Thoracic aorta (tissue), 2 donors: ENCODE measurements at regions not wholly inside any gene's neighbourhood (a gene's known extent, or its start where the extent isn't known, plus 50 kb on each side); places are given as distances from the start of the nearest gene placed in this dataset.

Experiments
- ATAC-seq: fragments of 150-250 bp; one replicate; pipeline ENCODE4 v1.8.0; 2017; ENCODE audit warnings: low read depth; ENCODE audit not compliant: insufficient number of reproducible peaks, low FRiP score
- DNase-seq: peaks from one replicate; pipeline ENCODE4 v3.0.0-alpha.2; 2020; ENCODE audit warnings: low spot score
- H3K27ac ChIP-seq, 2 donors: fragments of 200-600 bp; sonication (generic); 1 replicate in 1 of 2; 2 replicates in 1 of 2; pipeline ENCODE4 v1.5.1; 2016; ENCODE audit warnings: mild to moderate bottlenecking in 2 of 2, moderate library complexity in 2 of 2
- H3K27me3 ChIP-seq: fragments of 200-600 bp; sonication (generic); replicated peaks from 2 replicates; pipeline ENCODE4 v1.6.0; 2016; ENCODE audit warnings: mild to moderate bottlenecking; ENCODE audit not compliant: insufficient read depth
- H3K36me3 ChIP-seq: fragments of 200-600 bp; sonication (generic); one replicate; pipeline ENCODE4 v1.5.1; 2016
- H3K4me1 ChIP-seq, 2 donors: fragments of 200-600 bp; sonication (generic); 1 replicate in 1 of 2; 2 replicates in 1 of 2; pipeline versions ENCODE4 v1.5.1 to v1.6.0; 2016; ENCODE audit warnings: low read depth in 2 of 2, mild to moderate bottlenecking in 1 of 2; ENCODE audit not compliant: control insufficient read depth in 1 of 2
- H3K4me3 ChIP-seq: fragments of 200-600 bp; sonication (generic); 2 replicates; pipeline ENCODE4 v1.5.1; 2016; ENCODE audit warnings: mild to moderate bottlenecking
- H3K9me3 ChIP-seq: fragments of 200-600 bp; sonication (generic); 2 replicates; pipeline ENCODE4 v1.5.1; 2016
- TF ChIP-seq, protein P1 (sequence below): fragments of 200-600 bp; sonication (generic); IDR thresholded peaks from one replicate; pipeline ENCODE4 v1.5.1; 2019; ENCODE audit warnings: antibody characterized with exemption

- DNase-seq (no peak), ATAC-seq (no peak)
- Histone ChIP-seq H3K27me3 (no peaks in the 10 kb centered on the region), H3K36me3 (no peaks in the 10 kb centered on the region), H3K9me3 (no peaks in the 10 kb centered on the region), H3K4me1 (no peaks in the 10 kb centered on the region), H3K27ac (no peak overlapping the region), H3K4me3 (no peak overlapping the region)
- TF ChIP-seq, protein P1, sequence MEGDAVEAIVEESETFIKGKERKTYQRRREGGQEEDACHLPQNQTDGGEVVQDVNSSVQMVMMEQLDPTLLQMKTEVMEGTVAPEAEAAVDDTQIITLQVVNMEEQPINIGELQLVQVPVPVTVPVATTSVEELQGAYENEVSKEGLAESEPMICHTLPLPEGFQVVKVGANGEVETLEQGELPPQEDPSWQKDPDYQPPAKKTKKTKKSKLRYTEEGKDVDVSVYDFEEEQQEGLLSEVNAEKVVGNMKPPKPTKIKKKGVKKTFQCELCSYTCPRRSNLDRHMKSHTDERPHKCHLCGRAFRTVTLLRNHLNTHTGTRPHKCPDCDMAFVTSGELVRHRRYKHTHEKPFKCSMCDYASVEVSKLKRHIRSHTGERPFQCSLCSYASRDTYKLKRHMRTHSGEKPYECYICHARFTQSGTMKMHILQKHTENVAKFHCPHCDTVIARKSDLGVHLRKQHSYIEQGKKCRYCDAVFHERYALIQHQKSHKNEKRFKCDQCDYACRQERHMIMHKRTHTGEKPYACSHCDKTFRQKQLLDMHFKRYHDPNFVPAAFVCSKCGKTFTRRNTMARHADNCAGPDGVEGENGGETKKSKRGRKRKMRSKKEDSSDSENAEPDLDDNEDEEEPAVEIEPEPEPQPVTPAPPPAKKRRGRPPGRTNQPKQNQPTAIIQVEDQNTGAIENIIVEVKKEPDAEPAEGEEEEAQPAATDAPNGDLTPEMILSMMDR = no peak
Observed at GRCh38 chr3:117572786-117573185, 863.2 kb downstream of the TUSC7 start.

DNA sequence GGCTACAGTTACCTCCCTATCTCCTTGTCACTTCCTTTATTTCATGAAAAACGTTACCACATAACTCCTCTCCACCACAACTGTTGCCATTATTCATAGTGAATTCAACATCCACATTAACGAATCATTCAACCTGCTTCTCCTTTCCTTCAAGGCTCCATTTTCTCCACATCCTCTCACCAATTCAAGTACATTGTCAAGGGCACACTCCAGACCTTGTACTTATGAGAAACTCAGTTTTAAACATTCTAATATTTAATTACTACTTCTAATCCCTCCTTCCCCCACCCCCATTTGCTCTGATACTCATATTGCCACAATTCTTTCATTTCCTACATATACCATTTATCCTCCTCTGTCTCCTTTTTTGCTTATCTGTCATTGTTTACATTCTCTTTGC, 871.2 kb downstream of the TUSC7 start:
- H3K36me3 ChIP-seq = no peaks in the 10 kb centered on the region
- no peaks in the 10 kb centered on the region for H3K4me1 ChIP-seq
- H3K4me3 ChIP-seq = no peak overlapping the region
- TF ChIP-seq, protein P1 = no peak
- no peak overlapping the region for H3K27ac ChIP-seq
- ATAC-seq (no peak), DNase-seq (no peak)
- no peaks in the 10 kb centered on the region for H3K9me3 ChIP-seq
- H3K27me3 ChIP-seq = no peaks in the 10 kb centered on the region

GRCh38 chr3:117586161-117586560, 876.6 kb downstream of the TUSC7 start:
- H3K27ac ChIP-seq = no peak overlapping the region
- H3K4me3 ChIP-seq = no peak overlapping the region
- H3K36me3 ChIP-seq = no peaks in the 10 kb centered on the region
- H3K4me1 ChIP-seq = peaks cover 0 to 8% of the 10 kb centered on the region in 2 donors
- DNase-seq (no peak), ATAC-seq (no peak)
- TF ChIP-seq, protein P1 = no peak
- H3K27me3 ChIP-seq = no peaks in the 10 kb centered on the region
- H3K9me3 ChIP-seq = no peaks in the 10 kb centered on the region

GRCh38 chr3:117587416-117587815, 877.8 kb downstream of the TUSC7 start:
- Histone ChIP-seq H3K9me3 (no peaks in the 10 kb centered on the region), H3K27me3 (no peaks in the 10 kb centered on the region), H3K27ac (no peak overlapping the region), H3K4me1 (peaks cover 0 to 8% of the 10 kb centered on the region in 2 donors), H3K36me3 (no peaks in the 10 kb centered on the region), H3K4me3 (no peak overlapping the region)
- DNase-seq (no peak), ATAC-seq (no peak)
- TF ChIP-seq, protein P1 = no peak

DNA sequence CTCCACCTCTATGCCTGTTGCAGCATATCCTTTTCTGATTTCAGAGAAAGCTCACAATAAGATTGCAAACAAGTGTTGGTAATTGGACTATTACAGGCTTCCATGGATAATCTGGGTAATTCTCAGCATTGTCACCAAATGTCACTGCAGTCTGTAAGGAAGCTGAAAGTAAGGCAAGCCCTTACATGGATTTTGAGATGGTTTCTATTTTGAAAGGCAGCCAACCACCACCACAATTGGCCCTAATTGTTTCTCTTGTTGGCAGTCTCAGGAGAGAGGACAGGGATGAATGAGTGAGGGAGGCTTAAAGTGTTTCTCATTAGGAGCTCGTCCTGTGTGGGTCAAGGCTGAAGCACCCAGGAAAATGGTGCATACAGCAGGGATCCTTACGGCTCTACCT, 879.9 kb downstream of the TUSC7 start:
- no peaks in the 10 kb centered on the region for H3K27me3 ChIP-seq
- H3K27ac ChIP-seq = no peak overlapping the region
- ATAC-seq = no peak
- H3K4me3 ChIP-seq = no peak overlapping the region
- no peaks in the 10 kb centered on the region for H3K9me3 ChIP-seq
- no peak for DNase-seq
- no peaks in the 10 kb centered on the region for H3K36me3 ChIP-seq
- TF ChIP-seq, protein P1 = no peak
- peaks cover 0 to 8% of the 10 kb centered on the region in 2 donors for H3K4me1 ChIP-seq
